Dedifferentiated amniotic fluid mesenchymal stem cell (primary cell): ENCODE measurements at regions not wholly inside any gene's neighbourhood (a gene's known extent, or its start where the extent isn't known, plus 50 kb on each side); places are given as distances from the start of the nearest gene placed in this dataset.

Experiments used
- DNase-seq: peaks from one replicate; pipeline ENCODE4 v3.0.0-alpha.2; 2016; ENCODE audit errors: extremely low spot score

DNA sequence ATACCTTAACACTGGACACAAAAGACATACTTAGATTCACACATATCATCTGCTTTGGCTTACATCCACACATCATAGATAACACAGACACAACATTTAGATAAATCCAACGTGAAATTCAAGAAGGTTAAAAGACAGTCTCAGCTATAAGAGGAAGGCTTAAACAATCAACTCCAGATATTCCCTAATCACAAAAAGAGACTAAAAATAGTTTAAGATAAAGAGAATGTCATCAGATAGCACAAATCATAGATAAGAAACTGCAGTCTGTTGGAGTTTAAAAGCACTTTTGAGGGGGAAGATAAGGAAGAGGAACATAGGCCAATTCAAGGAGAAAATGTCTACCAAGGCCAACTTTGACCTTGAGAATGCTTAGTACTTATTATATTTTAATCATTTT, 504.8 kb downstream of the JRKL start:
- no peak for DNase-seq

DNA sequence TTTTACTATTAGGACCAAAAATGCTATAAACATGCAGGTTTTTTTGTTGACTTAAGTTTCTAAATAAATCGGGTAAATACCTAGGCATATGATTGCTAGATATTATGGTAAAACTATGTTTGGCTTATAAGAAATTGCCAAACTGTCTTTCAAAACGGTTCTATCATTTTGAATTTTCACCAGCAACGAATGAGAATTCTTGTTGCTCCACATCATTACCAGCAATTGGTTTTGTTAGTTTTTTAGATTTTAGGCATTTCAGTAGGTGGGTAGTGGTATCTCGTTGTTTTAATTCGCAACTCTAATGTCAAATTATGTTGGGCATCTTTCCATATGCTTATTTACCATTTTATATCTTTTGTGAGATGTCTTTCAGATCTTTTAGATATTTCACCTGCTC, 510.2 kb downstream of the JRKL start:
- DNase-seq, result no peak

DNA sequence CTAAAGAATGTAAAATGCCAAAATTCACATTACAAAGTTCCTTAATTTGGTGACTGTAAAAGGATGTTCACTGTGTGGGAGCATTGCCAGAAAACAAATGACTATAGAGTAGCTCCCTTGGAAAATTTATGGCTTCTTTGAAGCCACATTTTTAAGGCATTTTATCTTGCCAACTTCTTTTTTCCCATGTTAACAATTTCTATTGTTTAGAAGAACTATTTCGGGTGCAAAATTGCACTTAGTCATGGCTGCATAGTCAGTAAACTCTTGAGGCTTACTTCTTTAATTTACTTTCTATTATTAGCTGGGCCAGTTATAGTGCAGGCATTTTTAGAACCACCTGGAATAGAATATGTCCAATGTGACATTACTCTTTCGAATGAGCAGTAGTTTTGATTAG, 515.3 kb downstream of the JRKL start:
- no peak for DNase-seq

DNA sequence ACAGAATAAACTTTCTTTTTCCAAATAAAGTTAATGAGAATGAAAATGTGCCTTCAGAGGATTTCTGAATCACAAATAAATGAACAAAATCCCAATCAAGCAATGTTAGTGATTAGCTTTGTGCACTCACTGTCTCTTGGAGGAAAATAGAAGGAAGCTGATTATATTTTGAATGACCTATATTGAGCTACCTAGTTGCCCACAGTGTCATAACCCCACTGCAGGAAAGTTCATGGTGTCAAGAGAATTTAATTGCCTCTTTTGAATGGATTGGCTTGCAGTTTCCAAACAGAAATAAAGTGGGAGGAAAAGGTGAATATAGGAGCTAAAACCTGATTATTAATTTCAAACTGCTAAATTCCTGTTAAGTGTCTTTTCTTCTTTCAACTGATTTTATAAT, 515.9 kb downstream of the JRKL start:
- DNase-seq, result no peak

DNA sequence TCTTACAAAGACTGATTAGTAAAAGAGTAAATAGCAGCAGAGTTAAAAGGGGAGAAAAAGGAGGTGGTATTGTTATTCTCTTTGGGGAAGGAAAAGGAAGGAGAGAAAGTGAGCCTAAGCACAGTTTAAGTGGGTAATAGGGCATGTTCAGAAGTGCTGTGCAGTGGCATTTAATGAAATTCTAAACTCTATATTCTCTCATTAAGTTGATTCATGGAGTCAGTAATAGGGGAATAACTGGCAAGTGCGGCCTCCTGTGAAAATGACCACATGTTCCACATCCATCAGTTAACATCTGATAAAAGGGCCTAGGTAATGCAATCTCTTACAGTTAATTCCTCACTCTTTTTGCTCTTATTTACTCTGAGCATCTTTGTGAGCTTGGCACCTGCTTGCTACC, 516.7 kb downstream of the JRKL start:
- DNase-seq, result no peak

DNA sequence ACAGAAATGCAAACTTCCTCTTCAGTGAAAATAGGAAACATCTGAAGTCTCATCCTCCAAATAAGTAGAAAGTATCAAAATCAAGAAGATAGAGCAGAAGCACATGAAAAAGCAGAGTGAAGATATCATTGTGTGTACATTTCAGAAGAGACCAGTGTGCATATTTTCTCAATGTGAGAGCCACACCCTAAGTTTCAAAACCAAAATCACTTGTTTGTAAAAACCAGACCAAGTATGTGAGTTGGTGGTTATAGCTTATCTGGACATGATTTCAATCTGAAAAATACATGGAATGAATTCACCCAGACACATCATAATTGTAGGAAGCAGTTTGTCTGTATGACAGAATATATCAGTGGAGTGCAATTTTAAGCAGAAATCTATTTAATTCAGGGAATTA, 536.0 kb downstream of the JRKL start:
- DNase-seq, result no peak

DNA sequence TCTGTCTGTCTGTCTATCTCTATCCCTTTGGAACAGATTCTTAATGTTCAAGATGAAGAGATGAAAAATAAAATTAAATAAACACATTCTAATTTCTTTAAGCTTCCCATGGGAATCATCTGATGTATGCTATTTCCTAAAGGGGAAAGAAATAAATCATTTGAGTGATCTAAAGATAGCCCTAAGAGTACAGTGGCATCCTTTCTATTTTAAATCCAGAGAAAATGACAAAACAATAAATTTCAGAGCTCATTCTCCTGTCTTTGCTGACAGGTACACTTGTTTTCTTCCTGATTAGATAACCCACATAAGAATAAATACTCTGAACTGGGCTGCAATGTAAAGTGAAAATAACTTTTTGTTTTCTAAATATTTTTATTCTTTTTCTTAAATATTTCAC, 550.4 kb downstream of the JRKL start:
- no peak for DNase-seq

DNA sequence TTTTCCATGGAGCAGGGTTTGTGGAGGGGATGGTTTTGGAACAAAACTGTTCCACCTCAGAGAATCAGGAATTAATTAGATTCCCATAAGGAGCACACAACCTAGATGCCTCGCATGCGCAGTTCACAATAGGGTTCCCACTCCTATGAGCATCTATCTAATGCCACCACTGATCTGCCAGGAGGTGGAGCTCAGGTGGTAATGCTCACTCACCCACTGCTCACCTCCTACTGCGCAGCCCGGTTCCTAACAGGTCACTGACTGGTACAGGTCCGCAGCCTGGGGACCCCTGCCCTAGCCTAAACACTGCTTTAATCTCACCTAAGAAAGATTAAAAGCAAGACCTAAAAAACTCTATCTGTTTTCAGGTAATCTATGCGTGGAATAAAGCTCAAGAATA, 553.0 kb downstream of the JRKL start:
- no peak for DNase-seq

DNA sequence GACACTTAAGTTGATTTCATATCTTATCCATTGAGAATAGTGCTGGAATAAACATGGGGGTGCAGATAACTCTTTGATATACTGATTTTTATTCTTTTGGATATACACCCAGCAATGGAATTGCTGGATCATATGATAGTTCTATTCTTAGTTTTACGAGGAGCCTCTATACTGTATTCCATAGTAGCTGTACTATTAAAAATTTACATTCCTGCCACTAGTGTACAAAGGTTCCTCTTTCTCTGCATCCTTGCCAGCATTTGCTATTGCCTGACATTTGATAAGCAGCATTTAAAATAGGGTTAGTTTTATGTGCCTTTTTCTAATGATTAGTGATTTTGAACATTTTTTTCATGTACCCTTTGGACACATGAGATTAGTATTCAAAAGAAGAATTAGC, 554.2 kb downstream of the JRKL start:
- DNase-seq, result no peak

DNA sequence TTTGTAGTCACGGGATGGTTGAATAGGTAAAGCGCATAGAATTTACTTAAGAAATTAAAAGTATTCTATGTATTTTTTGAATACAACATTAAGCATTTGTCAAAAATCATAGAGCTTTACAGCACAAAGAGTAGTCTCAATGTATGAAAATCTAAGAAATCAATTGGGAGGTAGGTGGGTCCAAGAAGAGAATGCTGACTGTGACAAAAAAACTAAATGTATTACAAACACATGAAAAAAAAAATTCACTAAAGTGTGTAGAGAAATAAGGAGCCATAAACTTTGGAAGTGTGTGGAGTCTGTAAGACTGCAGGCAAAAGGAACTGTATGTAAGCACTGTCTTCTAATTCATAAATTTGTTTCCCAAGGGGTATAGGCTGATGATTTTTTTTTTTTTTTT, 558.3 kb downstream of the JRKL start:
- no peak for DNase-seq

DNA sequence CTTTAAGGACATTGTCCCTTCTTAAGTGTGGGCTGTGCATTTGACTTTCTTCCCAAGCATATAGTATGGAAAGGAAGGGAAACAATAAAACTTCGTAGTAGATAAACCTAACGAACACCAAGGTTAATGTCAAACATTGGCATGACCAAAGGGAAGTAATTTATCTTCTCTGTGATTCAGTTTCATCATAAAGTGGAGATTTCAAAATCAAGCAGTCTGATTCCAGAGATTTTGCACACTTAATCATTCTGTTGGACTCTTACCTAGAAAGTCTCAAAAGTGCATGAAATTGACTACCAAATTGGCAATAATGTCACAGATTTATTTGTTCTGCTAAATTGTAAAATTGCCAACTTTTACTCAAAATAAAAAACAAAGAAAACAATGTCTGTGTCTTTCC, 559.7 kb downstream of the JRKL start:
- no peak for DNase-seq

DNA sequence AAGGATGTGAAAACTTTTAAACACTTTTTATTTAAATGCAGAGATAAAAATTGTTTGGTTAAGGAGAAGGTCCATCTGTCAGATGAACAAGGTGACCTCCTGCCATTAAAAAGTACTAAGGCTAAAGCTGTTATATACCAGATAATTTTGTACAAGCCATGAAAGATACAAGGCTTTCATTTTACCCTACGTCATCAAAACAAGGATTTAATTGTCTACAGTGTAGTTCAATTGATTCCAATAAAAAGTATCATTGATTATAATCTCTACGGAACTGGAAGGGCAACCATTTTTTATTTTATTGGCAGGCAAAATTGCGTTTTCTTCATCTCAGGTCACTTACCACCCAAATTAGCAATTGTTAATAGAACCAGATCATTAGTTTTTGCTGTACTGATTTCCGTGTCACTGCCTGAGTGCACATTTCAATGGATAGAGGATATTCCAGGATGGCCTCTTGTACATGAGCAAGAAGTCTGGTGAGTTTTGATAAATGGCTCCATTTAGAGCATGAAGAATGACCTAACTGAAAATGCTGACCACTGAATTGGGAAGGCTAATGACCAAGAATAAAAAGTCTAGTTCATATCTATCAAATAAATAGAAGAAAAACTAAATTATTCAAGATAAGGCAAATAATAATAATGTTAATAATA, 564.9 kb downstream of the JRKL start:
- no peak for DNase-seq

DNA sequence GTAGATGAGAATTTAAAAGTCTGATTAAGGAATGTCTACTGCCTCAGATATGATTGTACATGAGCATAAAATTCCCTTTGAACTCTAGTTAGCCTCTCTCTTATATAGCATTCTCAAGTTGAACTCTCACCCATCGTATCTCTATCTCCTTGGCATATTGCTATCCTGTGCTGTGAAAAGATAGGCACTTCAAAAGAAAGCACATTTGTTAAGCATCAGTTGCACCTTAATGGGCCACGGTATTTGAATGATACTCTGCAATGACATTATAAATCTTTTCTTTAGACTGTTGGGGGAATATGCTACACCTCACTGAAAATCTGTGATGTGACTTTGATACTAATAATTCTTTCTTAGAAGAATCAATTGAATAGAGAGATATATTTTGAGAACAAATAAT, 570.7 kb downstream of the JRKL start:
- no peak for DNase-seq

DNA sequence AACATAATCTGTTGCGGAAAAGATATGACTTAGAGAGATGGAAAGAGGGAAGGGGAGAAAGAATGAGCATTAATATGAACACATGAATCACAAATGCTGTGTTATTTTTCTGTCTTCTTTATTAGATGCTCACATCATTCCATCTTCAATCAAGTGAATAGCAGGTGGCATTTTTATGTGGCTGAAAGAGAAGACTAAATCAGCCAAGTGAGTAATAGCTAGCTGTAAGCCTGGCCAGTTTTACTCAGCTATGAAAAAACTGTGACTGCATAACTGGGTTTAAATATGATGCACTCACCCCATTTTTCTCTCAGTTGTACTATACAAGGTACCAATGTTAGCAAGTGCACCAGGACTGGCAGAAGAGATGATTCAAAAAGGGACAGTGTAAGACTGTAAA, 571.1 kb downstream of the JRKL start:
- no peak for DNase-seq

DNA sequence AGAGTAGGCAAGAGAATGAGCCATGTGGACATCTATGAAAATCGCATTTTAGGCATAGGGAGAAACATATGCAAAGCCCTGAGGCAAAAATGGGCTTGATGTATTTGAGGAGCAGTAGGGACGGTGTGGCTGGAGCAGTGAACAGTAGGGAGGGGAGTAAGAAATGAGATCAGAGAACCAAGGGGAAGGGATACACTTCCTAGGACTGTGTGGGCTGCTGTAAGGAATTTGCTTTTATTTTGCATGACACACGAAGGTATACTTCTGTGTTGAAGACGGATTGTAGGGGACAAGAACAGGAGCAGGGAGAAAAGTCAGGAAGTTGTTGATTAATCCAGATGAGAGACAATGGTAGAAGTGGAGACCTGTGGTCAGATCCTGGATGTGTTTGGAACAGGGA, 572.1 kb downstream of the JRKL start:
- no peak for DNase-seq

DNA sequence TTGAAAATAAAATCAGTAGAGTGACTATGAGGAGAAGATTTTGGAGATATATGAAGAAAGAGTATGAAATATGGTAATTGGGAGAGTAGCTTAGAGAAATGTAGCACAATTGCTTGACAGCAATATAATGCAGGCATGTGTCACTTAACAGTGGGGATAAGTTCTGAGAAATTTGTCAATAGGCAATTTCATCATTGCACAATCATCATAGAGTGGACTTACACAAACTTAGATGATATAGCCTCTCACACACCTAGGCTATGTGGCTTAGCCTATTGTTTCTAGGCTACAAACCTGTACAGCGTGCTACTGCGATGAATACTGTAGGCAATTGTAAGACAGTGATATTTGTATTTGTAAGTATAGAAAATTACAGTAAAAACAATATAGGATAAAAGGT, 573.6 kb downstream of the JRKL start:
- no peak for DNase-seq

DNA sequence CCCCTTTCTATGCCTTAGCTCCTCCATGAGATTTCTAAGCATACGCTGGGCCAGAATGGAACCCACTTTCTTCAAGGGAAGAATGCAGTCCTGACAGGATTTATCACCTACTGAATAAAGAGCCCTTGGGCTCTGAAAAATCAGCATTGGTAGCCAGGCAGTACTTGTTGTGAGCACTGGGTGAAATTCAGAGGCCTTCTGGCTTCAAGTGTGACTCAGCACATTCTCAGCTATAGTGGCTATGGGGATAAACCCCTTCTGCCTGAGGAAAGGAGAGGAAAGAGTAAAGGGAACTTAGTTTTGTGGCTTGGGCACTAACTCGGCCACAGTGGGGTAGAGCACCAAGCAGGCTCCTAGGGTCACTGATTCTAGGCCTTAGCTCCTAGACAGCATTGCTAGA, 574.8 kb downstream of the JRKL start:
- no peak for DNase-seq

DNA sequence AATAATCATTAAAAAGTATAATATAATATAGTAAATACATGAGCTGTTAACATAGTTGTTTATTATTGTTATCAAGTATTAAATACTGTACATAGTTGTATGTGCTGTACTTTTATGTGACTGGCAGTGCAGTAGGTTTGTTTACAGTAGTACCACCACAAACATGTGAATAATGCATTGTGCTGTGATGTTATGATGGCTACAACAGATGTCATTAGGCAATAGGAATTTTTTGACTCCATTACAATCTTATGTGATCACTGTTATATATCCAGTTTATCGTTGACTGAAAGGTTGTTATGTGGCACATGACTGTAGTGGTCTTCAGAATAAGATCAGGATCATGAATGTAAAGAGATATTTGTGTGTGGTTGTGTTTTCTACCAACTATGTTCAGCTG, 577.8 kb downstream of the JRKL start:
- no peak for DNase-seq

DNA sequence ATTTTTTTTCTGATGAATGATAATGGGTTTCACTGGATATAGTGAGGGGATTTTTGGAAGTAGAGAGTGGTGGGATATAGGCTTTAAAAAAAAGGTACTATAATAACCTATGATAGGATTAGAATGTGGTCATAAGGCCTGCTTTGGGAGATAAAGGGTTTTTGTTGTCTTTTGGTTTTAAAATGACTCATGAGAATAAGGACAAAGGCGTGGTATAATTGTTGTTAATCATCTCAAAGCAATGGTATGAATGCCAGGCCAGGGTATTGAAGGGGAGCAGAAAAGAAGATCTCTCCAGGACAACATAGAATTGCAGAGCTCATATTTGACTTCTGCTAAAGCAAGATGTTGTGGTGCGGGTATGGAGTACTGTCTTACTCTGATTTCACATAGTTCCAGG, 579.4 kb downstream of the JRKL start:
- DNase-seq, result no peak

DNA sequence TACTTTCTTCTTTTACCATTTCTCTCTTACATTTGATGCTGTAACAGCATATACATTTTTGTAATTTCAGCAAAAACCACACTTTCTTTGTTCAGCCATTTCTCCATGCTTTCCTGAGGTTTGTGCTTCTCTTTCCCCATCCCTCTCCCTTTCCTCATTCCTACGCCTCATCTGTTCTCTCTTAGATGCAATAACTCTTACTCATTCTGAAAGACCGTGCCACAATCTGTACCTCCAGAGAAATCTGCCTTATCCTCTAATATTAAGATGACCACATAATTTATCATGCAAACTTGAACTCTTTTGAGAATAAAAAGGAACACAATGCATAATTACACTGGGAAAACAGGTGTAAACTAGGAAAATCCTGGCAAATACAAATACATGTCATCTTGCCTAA, 588.9 kb downstream of the JRKL start:
- no peak for DNase-seq

DNA sequence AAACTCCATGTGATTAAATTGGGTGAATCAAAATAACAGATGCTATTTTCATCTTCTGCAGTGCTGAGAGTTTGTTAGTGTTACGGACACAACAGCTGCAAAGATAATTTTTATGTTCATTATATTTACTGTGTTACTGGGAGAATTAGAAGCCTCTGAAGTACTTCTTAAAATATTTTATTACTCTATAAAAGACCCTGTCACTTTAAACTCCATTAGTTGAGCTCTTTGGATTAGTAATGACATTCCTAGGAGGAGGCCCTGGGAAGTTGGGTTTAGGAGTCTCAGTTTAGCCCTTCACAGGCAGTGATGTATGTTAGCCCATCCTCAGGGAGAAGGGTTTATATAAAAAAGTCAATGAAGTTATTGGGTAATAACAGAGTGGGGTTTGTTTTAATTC, 596.7 kb downstream of the JRKL start:
- DNase-seq, result no peak

DNA sequence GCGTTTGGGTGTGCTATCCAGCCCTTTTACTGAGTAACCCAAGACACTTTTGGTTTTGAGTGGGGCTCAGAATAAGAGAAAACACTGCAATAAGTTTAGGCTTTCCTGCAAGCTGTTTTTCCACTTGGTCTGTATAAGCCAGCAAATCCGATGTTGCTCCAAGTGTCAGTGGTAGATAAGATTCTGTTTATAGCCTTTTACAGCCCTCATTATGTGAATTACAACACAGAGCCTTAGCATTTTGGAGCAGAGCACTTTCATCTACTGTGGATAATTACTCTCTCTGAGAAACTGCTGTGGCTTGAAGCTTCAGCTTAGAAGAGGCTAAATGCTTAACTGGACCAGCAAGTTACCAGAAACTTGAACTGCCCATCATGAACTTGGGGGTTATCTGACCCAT, 601.1 kb downstream of the JRKL start:
- DNase-seq, result no peak

DNA sequence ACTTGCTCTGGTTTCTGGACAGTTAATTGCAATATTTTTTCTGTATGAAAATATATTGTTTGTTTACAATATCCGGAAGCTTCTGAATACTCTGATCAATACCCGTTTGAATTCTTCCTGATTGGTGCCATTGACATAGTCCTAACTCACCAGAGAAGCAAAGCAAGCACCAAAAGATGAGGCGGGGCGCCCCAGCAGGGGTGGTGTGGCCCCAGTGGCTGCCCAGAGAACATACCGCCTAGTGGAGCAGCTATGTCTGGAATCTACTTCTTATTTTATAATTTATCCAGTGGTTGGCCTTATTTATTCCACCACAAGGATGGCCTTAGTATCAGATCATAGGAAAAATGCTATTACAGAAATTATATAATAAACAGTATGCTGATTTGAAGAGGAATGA, 610.7 kb downstream of the JRKL start:
- DNase-seq, result no peak

DNA sequence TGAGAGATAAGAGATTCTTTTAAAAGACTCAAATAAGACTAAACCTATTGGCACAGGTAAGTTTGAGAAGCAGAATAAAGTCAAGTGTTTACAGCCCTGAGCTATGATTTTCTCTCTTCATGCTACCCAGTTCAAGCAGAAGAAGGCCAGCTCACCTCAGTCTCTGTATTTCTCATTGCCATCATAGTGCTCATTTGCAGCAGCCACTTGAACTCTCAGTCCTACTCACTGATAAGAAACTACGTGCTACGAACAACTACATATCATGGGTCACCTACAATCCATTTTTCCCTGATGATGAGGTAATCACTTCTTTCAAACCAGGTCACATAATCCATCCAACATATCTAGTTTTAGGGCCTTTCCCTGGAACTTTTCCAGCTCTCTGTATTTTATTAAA, 617.5 kb downstream of the JRKL start:
- no peak for DNase-seq

DNA sequence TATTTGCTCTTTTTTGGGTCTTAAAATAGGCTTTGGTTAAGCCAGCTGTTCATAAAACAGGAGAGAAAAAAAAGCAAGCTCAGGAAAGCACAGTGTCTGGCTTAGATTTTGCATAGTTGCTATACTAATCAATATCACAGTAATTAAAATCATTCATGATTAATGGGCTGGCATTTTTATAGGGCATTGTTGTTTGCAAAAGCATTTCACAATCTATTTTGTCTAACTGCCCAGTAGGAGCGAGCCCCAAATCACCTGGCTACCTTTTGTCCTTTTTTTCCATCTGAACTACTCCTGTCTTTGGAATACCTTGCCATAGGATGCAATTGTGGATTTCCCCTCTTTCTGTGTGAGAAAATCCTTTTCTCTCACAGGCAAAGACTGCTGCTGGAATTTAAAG, 619.8 kb downstream of the JRKL start:
- DNase-seq, result no peak
